ENCODE measurements at regions not wholly inside any gene's neighbourhood (a gene's known extent, or its start where the extent isn't known, plus 50 kb on each side); places are given as distances from the start of the nearest gene placed in this dataset.

DNA sequence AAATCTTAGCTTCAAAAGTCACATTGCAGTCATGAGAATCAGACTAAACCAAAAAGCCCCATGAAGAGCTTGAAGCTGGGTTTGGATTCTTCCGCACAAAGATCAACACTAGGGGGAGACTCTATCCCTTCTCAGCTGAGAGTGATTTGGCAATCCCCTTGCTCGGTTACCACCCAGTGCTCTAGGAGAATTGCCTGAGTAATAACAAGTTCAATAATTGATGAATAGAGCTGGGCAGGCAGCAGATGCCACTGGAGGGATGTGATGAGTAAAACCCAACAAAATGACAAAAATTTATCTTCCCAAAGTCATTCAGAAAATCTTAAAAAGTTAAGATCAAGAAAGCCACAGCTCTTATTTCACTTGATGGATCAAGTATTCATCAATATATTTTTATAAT is 185.6 kb upstream of the ARID2 start:
- Histone ChIP-seq H4K20me1 (ENCODE audit: insufficient read depth, low read length) (no peaks in the 10 kb centered on the region), H3K9me3 (replicated peaks; ENCODE audit: insufficient read depth, low read length) (no peaks in the 10 kb centered on the region), H3F3A (ENCODE audit: insufficient read depth, low read length) (no peaks in the 10 kb centered on the region), H3K4me1 (ENCODE audit: low read length) (peaks cover 11% of the 10 kb centered on the region), H3K9me2 (replicated peaks; ENCODE audit: insufficient read depth, low read length) (no peaks in the 10 kb centered on the region), H3K9ac (ENCODE audit: low read length) (no peak overlapping the region), H3K4me3 (ENCODE audit: low read length) (no peak overlapping the region), H3K27ac (ENCODE audit: low read length) (no peak overlapping the region), H3K4me2 (ENCODE audit: low read depth, low read length) (no peak overlapping the region), H3K27me3 (replicated peaks; ENCODE audit: insufficient read depth, low read length) (no peaks in the 10 kb centered on the region), H3K79me2 (ENCODE audit: low read length) (no peaks in the 10 kb centered on the region), H2AFZ (ENCODE audit: low read length) (no peak overlapping the region), H3K36me3 (replicated peaks; ENCODE audit: insufficient read depth, low read length) (no peaks in the 10 kb centered on the region)
- TF ChIP-seq, protein P1, sequence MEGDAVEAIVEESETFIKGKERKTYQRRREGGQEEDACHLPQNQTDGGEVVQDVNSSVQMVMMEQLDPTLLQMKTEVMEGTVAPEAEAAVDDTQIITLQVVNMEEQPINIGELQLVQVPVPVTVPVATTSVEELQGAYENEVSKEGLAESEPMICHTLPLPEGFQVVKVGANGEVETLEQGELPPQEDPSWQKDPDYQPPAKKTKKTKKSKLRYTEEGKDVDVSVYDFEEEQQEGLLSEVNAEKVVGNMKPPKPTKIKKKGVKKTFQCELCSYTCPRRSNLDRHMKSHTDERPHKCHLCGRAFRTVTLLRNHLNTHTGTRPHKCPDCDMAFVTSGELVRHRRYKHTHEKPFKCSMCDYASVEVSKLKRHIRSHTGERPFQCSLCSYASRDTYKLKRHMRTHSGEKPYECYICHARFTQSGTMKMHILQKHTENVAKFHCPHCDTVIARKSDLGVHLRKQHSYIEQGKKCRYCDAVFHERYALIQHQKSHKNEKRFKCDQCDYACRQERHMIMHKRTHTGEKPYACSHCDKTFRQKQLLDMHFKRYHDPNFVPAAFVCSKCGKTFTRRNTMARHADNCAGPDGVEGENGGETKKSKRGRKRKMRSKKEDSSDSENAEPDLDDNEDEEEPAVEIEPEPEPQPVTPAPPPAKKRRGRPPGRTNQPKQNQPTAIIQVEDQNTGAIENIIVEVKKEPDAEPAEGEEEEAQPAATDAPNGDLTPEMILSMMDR (IDR thresholded peaks at IDR 0.05; ENCODE audit: low read length) = peak; percentile 78
- no peak for TF ChIP-seq EZH2 (optimal IDR thresholded peaks at IDR 0.05; ENCODE audit: low read depth, low read length)
- DNase-seq = peak; percentile 77

DNA sequence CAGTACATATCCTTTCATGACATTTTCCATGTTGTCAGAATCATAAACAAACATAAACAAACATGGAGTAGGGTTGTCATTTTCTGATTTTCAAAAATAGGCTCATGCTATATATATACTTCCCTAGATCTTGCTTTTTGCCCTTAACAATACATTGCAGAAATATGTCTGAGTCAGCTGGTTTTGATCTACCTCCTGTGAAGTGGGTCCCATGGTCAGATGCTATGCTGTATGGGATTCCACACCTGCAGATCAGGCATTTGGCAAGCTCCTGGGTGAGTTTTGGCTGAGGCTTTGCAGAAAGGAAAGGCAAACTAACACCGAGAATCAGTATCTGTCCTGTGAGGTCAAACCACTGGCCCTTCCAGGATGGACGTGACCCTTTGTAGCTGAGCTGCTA is 183.0 kb upstream of the ARID2 start:
- no peak overlapping the region; the same call in 1 of the 2 replicates for H3K27ac ChIP-seq (ENCODE audit: low read length)

DNA sequence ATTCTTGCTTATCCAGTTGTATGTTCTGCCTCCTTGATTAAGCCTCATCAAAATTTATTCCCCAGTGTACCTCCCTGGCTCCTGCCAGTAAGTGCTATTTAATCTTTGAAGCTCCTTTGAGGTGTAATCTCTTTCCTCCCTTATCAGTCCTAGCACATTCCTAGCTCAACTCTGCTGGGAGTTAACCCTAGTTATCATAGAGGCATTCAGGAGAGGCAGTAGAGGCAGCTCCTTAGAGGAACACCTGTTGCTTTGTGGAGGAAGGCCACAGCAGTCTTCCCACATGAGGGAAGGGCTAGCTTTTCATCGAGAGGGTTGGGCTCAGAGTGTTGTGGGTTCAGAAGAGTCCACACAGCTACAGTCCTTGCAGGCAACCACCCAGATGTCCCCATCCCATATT is 182.4 kb upstream of the ARID2 start:
- Histone ChIP-seq H3K36me3 (replicated peaks; ENCODE audit: insufficient read depth, low read length) (no peaks in the 10 kb centered on the region), H4K20me1 (ENCODE audit: insufficient read depth, low read length) (no peaks in the 10 kb centered on the region), H3F3A (ENCODE audit: insufficient read depth, low read length) (no peaks in the 10 kb centered on the region), H3K79me2 (ENCODE audit: low read length) (no peaks in the 10 kb centered on the region), H2AFZ (ENCODE audit: low read length) (no peak overlapping the region), H3K27ac (ENCODE audit: low read length) (no peak overlapping the region), H3K9me3 (replicated peaks; ENCODE audit: insufficient read depth, low read length) (no peaks in the 10 kb centered on the region), H3K27me3 (replicated peaks; ENCODE audit: insufficient read depth, low read length) (no peaks in the 10 kb centered on the region), H3K4me1 (ENCODE audit: low read length) (peaks cover 11% of the 10 kb centered on the region), H3K9me2 (replicated peaks; ENCODE audit: insufficient read depth, low read length) (no peaks in the 10 kb centered on the region), H3K9ac (ENCODE audit: low read length) (no peak overlapping the region), H3K4me3 (ENCODE audit: low read length) (no peak overlapping the region), H3K4me2 (ENCODE audit: low read depth, low read length) (no peak overlapping the region)
- no peak for DNase-seq
- TF ChIP-seq EZH2phosphoT487 (IDR thresholded peaks at IDR 0.05; ENCODE audit: low read length) = no peak
- no peak for TF ChIP-seq EZH2 (optimal IDR thresholded peaks at IDR 0.05; ENCODE audit: low read depth, low read length)

More for the DNA sequence above, 183.0 kb upstream of the ARID2 start:
- H2AFZ ChIP-seq (ENCODE audit: low read length) = no peak overlapping the region
- no peaks in the 10 kb centered on the region for H3K27me3 ChIP-seq (replicated peaks; ENCODE audit: insufficient read depth, low read length)
- peaks cover 11% of the 10 kb centered on the region for H3K4me1 ChIP-seq (ENCODE audit: low read length)
- H3K9me3 ChIP-seq (replicated peaks; ENCODE audit: insufficient read depth, low read length) = no peaks in the 10 kb centered on the region
- H3K36me3 ChIP-seq (replicated peaks; ENCODE audit: insufficient read depth, low read length) = no peaks in the 10 kb centered on the region
- TF ChIP-seq EZH2phosphoT487 (IDR thresholded peaks at IDR 0.05; ENCODE audit: low read length) (no peak), EZH2 (optimal IDR thresholded peaks at IDR 0.05; ENCODE audit: low read depth, low read length) (no peak)
- TF ChIP-seq, protein P1 (IDR thresholded peaks at IDR 0.05; ENCODE audit: low read length) = no peak
- no peaks in the 10 kb centered on the region for H3F3A ChIP-seq (ENCODE audit: insufficient read depth, low read length)
- no peak overlapping the region for H3K9ac ChIP-seq (ENCODE audit: low read length)
- no peaks in the 10 kb centered on the region for H4K20me1 ChIP-seq (ENCODE audit: insufficient read depth, low read length)
- peak; percentile 60 for DNase-seq
- H3K9me2 ChIP-seq (replicated peaks; ENCODE audit: insufficient read depth, low read length) = no peaks in the 10 kb centered on the region
- peak overlapping the region; percentile 26; the same call in 1 of the 2 replicates for H3K4me2 ChIP-seq (ENCODE audit: low read depth, low read length)
- H3K4me3 ChIP-seq (ENCODE audit: low read length) = no peak overlapping the region
- no peaks in the 10 kb centered on the region for H3K79me2 ChIP-seq (ENCODE audit: low read length)

DNA sequence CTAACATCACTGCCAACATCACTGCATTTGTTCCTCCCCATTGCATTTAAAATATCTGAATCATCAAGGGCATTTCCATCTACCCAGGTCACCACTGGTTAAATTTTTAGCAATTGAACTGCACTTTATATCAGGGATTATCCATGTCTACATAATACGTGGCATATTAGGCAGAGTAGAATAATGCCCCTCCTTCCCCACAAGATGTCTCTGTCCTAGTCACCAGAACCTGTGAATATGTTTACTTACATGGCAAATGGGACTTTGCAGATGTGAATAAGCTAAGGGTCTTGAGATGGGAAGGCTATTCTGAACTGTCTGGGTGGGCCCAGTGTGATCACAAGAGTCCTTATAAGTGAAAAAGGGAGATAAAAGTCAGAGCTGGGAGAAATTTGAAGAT is 181.7 kb upstream of the ARID2 start:
- Histone ChIP-seq H3F3A (ENCODE audit: insufficient read depth, low read length) (no peaks in the 10 kb centered on the region), H3K4me3 (ENCODE audit: low read length) (no peak overlapping the region), H3K9ac (ENCODE audit: low read length) (no peak overlapping the region), H3K79me2 (ENCODE audit: low read length) (no peaks in the 10 kb centered on the region), H3K36me3 (replicated peaks; ENCODE audit: insufficient read depth, low read length) (no peaks in the 10 kb centered on the region), H3K9me2 (replicated peaks; ENCODE audit: insufficient read depth, low read length) (no peaks in the 10 kb centered on the region), H2AFZ (ENCODE audit: low read length) (no peak overlapping the region), H3K9me3 (replicated peaks; ENCODE audit: insufficient read depth, low read length) (no peaks in the 10 kb centered on the region), H3K4me1 (ENCODE audit: low read length) (peaks cover 11% of the 10 kb centered on the region), H3K4me2 (ENCODE audit: low read depth, low read length) (no peak overlapping the region), H4K20me1 (ENCODE audit: insufficient read depth, low read length) (no peaks in the 10 kb centered on the region), H3K27ac (ENCODE audit: low read length) (no peak overlapping the region), H3K27me3 (replicated peaks; ENCODE audit: insufficient read depth, low read length) (no peaks in the 10 kb centered on the region)
- DNase-seq = no peak
- TF ChIP-seq, protein P1 (IDR thresholded peaks at IDR 0.05; ENCODE audit: low read length) = no peak
- TF ChIP-seq EZH2 (optimal IDR thresholded peaks at IDR 0.05; ENCODE audit: low read depth, low read length) (no peak), EZH2phosphoT487 (IDR thresholded peaks at IDR 0.05; ENCODE audit: low read length) (no peak)

All from MM.1S (cell line).